CD4-positive, alpha-beta T cell (primary cell): ENCODE measurements at regions not wholly inside any gene's neighbourhood (a gene's known extent, or its start where the extent isn't known, plus 50 kb on each side); places are given as distances from the start of the nearest gene placed in this dataset.

ENCODE experiments used
- ATAC-seq: fragments of 200-7000 bp; cut with Tn5 transposase; one replicate; pipeline ENCODE4 v1.10.0; 2022; ENCODE audit warnings: mild to moderate bottlenecking; ENCODE audit not compliant: poor library complexity
- CTCF ChIA-PET: fragments of 350-600 bp; sonication (Branson Sonifier 250); formaldehyde crosslinking; loops from one replicate; lab custom pipeline; 2021; ENCODE audit warnings: antibody characterized with exemption, inconsistent platforms; lab: Charles Lee
- POLR2A ChIA-PET: fragments of 350-600 bp; sonication (Branson Sonifier 250); formaldehyde crosslinking; loops from one replicate; lab custom pipeline; 2021; ENCODE audit warnings: antibody characterized with exemption, inconsistent platforms; lab: Charles Lee
- DNase-seq, 14 experiments: peaks; one replicate each; pipeline ENCODE4 v3.0.0-alpha.2; 2013 to 2020; ENCODE audit warnings: mixed read lengths in 2 of 14
- H3K27ac ChIP-seq, 2 donors: one replicate each; pipeline versions ENCODE4 v1.5.1 to v1.7.0; 2013; ENCODE audit warnings: low read length in 2 of 2, low read depth in 1 of 2, mild to moderate bottlenecking in 1 of 2
- H3K27me3 ChIP-seq, 2 experiments: 1 replicate in 1 of 2; 2 replicates in 1 of 2; pipeline versions ENCODE4 v1.6.1 to v1.7.0; 2013; ENCODE audit warnings: low read length in 2 of 2, control low read depth in 1 of 2, mild to moderate bottlenecking in 1 of 2, moderate library complexity in 1 of 2; ENCODE audit not compliant: insufficient read depth in 2 of 2, control insufficient read depth in 1 of 2
- H3K36me3 ChIP-seq: one replicate; pipeline ENCODE4 v1.6.1; 2013; ENCODE audit warnings: low read length, control low read depth; ENCODE audit not compliant: insufficient read depth
- H3K4me1 ChIP-seq: one replicate; pipeline ENCODE4 v1.6.1; 2013; ENCODE audit warnings: low read length, control low read depth; ENCODE audit not compliant: insufficient read depth
- H3K4me3 ChIP-seq: one replicate; pipeline ENCODE4 v1.5.1; 2013; ENCODE audit warnings: mild to moderate bottlenecking, low read length, moderate library complexity
- H3K9me3 ChIP-seq, 2 experiments: 1 replicate in 1 of 2; 2 replicates in 1 of 2; pipeline versions ENCODE4 v1.6.1 to v1.7.0; 2013; ENCODE audit warnings: low read length in 2 of 2, mild to moderate bottlenecking in 2 of 2, control low read depth in 1 of 2, moderate library complexity in 1 of 2; ENCODE audit not compliant: control insufficient read depth in 1 of 2, insufficient read depth in 1 of 2
- H3K27ac Mint-ChIP-seq: one replicate; pipeline ENCODE4 v1.8.0; 2020; ENCODE audit warnings: mixed read lengths
- H3K27me3 Mint-ChIP-seq: one replicate; pipeline ENCODE4 v1.8.0; 2021; ENCODE audit warnings: mixed read lengths
- H3K36me3 Mint-ChIP-seq: one replicate; pipeline ENCODE4 v1.8.0; 2021; ENCODE audit warnings: low read depth, mixed read lengths
- H3K4me1 Mint-ChIP-seq: one replicate; pipeline ENCODE4 v1.8.0; 2021; ENCODE audit warnings: low read depth, mixed read lengths
- H3K4me3 Mint-ChIP-seq: one replicate; pipeline ENCODE4 v1.8.0; 2020; ENCODE audit warnings: mild to moderate bottlenecking, mixed read lengths
- H3K9me3 Mint-ChIP-seq: one replicate; pipeline ENCODE4 v1.8.0; 2020; ENCODE audit warnings: mixed read lengths
- CTCF ChIP-seq: fragments of 200-600 bp; IDR thresholded peaks from one replicate; pipeline ENCODE4 v1.8.0; 2022; ENCODE audit warnings: antibody characterized with exemption, mild to moderate bottlenecking
- intact Hi-C, 2 experiments: fragments of 100-400 bp; cut with DNase I in 1 of 2; cut with micrococcal nuclease in 1 of 2; formaldehyde crosslinking; loops; one replicate each; pipeline versions ENCODE4 v1.15.1 to v1.9.0; 2023 to 2025; cut with DNase I, micrococcal nuclease

- Histone ChIP-seq H3K27ac (no peak overlapping the region), H3K36me3 (no peaks in the 10 kb centered on the region), H3K27me3 (no peaks in the 10 kb centered on the region), H3K9me3 (no peaks in the 10 kb centered on the region), H3K4me1 (no peaks in the 10 kb centered on the region), H3K4me3 (no peak overlapping the region)
- intact Hi-C loops = no loop called here
- no peaks in the 10 kb centered on the region for H3K27me3 Mint-ChIP-seq
- ChIA-PET POLR2A (no interaction called here), CTCF (no interaction called here)
- H3K9me3 Mint-ChIP-seq = no peaks in the 10 kb centered on the region
- DNase-seq (no peak), ATAC-seq (no peak)
- no peak for TF ChIP-seq CTCF
- H3K4me3 Mint-ChIP-seq = no peak overlapping the region
- no peak overlapping the region for H3K27ac Mint-ChIP-seq
- no peaks in the 10 kb centered on the region for H3K4me1 Mint-ChIP-seq
- H3K36me3 Mint-ChIP-seq = no peaks in the 10 kb centered on the region
These were observed 100.9 kb downstream of the MAGEB17 start for GRCh38 chrX:16268206-16268605.

DNA sequence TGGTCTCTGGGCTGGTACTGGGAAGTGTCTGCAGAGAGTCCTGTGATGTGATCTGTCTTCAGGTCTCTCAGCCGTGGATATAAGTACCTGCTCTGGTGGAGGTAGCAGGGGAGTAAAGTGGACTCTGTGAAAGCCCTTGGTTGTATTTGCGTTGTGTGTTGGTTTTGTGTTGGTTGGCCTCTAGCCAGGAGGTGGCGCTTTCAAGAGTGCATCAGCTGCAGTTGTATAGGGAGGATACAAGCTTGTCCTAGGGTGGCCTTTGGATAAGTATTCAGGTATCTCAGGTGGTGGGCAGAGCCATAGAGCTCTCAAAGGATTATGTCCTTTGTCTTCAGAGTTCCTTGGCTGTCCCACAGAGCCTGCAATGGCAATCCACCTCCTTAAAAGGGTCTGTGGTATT, 111.6 kb downstream of the MAGEB17 start:
- no peak overlapping the region for H3K4me3 ChIP-seq
- no peak for ATAC-seq
- POLR2A ChIA-PET = no interaction called here
- no peak overlapping the region for H3K27ac ChIP-seq
- no peaks in the 10 kb centered on the region for H3K9me3 ChIP-seq
- no peaks in the 10 kb centered on the region for H3K27me3 ChIP-seq
- CTCF ChIA-PET = no interaction called here
- no peaks in the 10 kb centered on the region for H3K9me3 Mint-ChIP-seq
- peaks cover 10% of the 10 kb centered on the region for H3K27me3 Mint-ChIP-seq
- peak in 2 of 14 experiments; percentile 1 to 7 for DNase-seq
- H3K4me1 ChIP-seq = no peaks in the 10 kb centered on the region
- intact Hi-C loops = loop anchor here in 1 of 2 experiments (10.0 kb wide), 1 partner anchor 396 kb away; no protein-coding TSS in a partner anchor
- no peak overlapping the region for H3K4me3 Mint-ChIP-seq
- H3K4me1 Mint-ChIP-seq = no peaks in the 10 kb centered on the region
- no peak overlapping the region for H3K27ac Mint-ChIP-seq
- no peaks in the 10 kb centered on the region for H3K36me3 ChIP-seq
- H3K36me3 Mint-ChIP-seq = no peaks in the 10 kb centered on the region
- TF ChIP-seq CTCF = no peak

GRCh38 chrX:16282209-16282608, 114.9 kb downstream of the MAGEB17 start:
- intact Hi-C loops = no loop called here
- Mint-ChIP-seq H3K4me3 (no peak overlapping the region), H3K27ac (no peak overlapping the region), H3K27me3 (peaks cover 10% of the 10 kb centered on the region), H3K36me3 (no peaks in the 10 kb centered on the region), H3K9me3 (no peaks in the 10 kb centered on the region), H3K4me1 (no peaks in the 10 kb centered on the region)
- DNase-seq = no peak
- H3K27ac ChIP-seq = no peak overlapping the region
- no peak for ATAC-seq
- TF ChIP-seq CTCF = no peak
- H3K36me3 ChIP-seq = no peaks in the 10 kb centered on the region
- POLR2A ChIA-PET = no interaction called here
- CTCF ChIA-PET = no interaction called here
- no peak overlapping the region for H3K4me3 ChIP-seq
- H3K27me3 ChIP-seq = no peaks in the 10 kb centered on the region
- no peaks in the 10 kb centered on the region for H3K4me1 ChIP-seq
- H3K9me3 ChIP-seq = no peaks in the 10 kb centered on the region
